ENCODE measurements at regions not wholly inside any gene's neighbourhood (a gene's known extent, or its start where the extent isn't known, plus 50 kb on each side); places are given as distances from the start of the nearest gene placed in this dataset.

DNA sequence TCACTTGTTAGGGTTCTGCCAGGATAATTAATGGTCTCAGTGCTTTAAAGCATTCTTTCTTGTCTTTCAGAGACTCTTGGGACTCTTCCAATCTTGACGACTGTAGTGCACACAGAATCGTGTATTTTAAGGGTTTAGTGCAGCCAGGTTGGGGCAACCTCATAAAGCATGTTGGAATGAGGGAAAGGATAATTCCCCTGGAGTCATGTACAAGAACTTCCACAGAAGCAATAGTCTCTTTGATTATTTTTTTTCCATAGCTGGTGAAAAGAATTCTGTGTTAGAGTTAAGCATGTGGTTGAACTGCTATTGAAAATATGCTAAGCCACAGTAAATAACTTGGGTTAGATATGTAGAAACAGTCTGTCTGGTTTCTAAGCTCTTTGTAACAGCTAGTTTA is 246.8 kb upstream of the DAAM1 start:
- TF ChIP-seq, protein P1, sequence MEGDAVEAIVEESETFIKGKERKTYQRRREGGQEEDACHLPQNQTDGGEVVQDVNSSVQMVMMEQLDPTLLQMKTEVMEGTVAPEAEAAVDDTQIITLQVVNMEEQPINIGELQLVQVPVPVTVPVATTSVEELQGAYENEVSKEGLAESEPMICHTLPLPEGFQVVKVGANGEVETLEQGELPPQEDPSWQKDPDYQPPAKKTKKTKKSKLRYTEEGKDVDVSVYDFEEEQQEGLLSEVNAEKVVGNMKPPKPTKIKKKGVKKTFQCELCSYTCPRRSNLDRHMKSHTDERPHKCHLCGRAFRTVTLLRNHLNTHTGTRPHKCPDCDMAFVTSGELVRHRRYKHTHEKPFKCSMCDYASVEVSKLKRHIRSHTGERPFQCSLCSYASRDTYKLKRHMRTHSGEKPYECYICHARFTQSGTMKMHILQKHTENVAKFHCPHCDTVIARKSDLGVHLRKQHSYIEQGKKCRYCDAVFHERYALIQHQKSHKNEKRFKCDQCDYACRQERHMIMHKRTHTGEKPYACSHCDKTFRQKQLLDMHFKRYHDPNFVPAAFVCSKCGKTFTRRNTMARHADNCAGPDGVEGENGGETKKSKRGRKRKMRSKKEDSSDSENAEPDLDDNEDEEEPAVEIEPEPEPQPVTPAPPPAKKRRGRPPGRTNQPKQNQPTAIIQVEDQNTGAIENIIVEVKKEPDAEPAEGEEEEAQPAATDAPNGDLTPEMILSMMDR (IDR thresholded peaks at IDR 0.05), result no peak
- no peak for TF ChIP-seq POLR2A (IDR thresholded peaks at IDR 0.05)

Measured in Peyer's patch (tissue), 4 donors.